OCI-LY7 (cell line): ENCODE measurements at regions not wholly inside any gene's neighbourhood (a gene's known extent, or its start where the extent isn't known, plus 50 kb on each side); places are given as distances from the start of the nearest gene placed in this dataset.

ENCODE experiments used
- CTCF ChIP-seq: fragments of 200-600 bp; sonication (generic); conservative IDR thresholded peaks from 2 replicates; pipeline ENCODE4 v1.5.1; 2014; ENCODE audit warnings: mild to moderate bottlenecking, antibody characterized with exemption, low read length, moderate library complexity, mixed read lengths
- EZH2phosphoT487 ChIP-seq: fragments of 200-600 bp; sonication (generic); IDR thresholded peaks from 2 replicates; pipeline ENCODE4 v1.6.1; 2018; ENCODE audit warnings: low read depth, borderline replicate concordance, mild to moderate bottlenecking, mixed run types, antibody characterized with exemption, low read length, moderate library complexity, mixed read lengths

GRCh38 chr20:39890697-39891096 is 798.3 kb downstream of the MAFB start:
- TF ChIP-seq EZH2phosphoT487 (no peak), CTCF (no peak)
